GM20431 (cell line): ENCODE measurements at regions not wholly inside any gene's neighbourhood (a gene's known extent, or its start where the extent isn't known, plus 50 kb on each side); places are given as distances from the start of the nearest gene placed in this dataset.

Source experiments
- in situ Hi-C: fragments of 300-500 bp; cut with MseI, MboI; formaldehyde crosslinking; loops from one replicate; pipeline ENCODE4 v1.15.0; 2020; ENCODE audit warnings: low sequenced_read_pairs; ENCODE audit not compliant: unreplicated experiment

- in situ Hi-C loops, result loop anchor here (25.0 kb wide), 1 partner anchor 726 kb away; no protein-coding TSS in a partner anchor
Observed at GRCh38 chr19:30637926-30638325, 265.7 kb downstream of the ZNF536 start.

- in situ Hi-C loops, result loop anchor here (25.0 kb wide), 1 partner anchor 723 kb away; no protein-coding TSS in a partner anchor
Observed at GRCh38 chr19:30634996-30635975, 263.1 kb downstream of the ZNF536 start.

GRCh38 chr19:30634131-30634830 lies 262.1 kb downstream of the ZNF536 start:
- in situ Hi-C loops, result loop anchor here (25.0 kb wide), 1 partner anchor 722 kb away; no protein-coding TSS in a partner anchor

- in situ Hi-C loops, result loop anchor here (25.0 kb wide), 1 partner anchor 719 kb away; no protein-coding TSS in a partner anchor
Observed at GRCh38 chr19:30631033-30631370, 258.8 kb downstream of the ZNF536 start.

GRCh38 chr19:30630289-30631032 lies 258.3 kb downstream of the ZNF536 start:
- in situ Hi-C loops, result loop anchor here (25.0 kb wide), 1 partner anchor 718 kb away; no protein-coding TSS in a partner anchor

GRCh38 chr19:30629086-30629485 lies 256.9 kb downstream of the ZNF536 start:
- in situ Hi-C loops, result loop anchor here (25.0 kb wide), 1 partner anchor 717 kb away; no protein-coding TSS in a partner anchor

- in situ Hi-C loops, result loop anchor here (25.0 kb wide), 1 partner anchor 714 kb away; no protein-coding TSS in a partner anchor
Observed at GRCh38 chr19:30626626-30626966, 254.4 kb downstream of the ZNF536 start.

GRCh38 chr19:30625947-30626625 lies 253.9 kb downstream of the ZNF536 start:
- in situ Hi-C loops, result loop anchor here (25.0 kb wide), 1 partner anchor 714 kb away; no protein-coding TSS in a partner anchor

- in situ Hi-C loops, result no loop called here
Observed at GRCh38 chr19:30622276-30622675, 250.1 kb downstream of the ZNF536 start.

GRCh38 chr19:30621326-30621920 lies 249.2 kb downstream of the ZNF536 start:
- in situ Hi-C loops, result no loop called here

GRCh38 chr19:30620354-30620753 lies 248.2 kb downstream of the ZNF536 start:
- in situ Hi-C loops, result no loop called here

GRCh38 chr19:30609656-30610270 lies 237.6 kb downstream of the ZNF536 start:
- in situ Hi-C loops, result no loop called here

GRCh38 chr19:30608471-30608870 lies 236.3 kb downstream of the ZNF536 start:
- in situ Hi-C loops, result no loop called here
